ENCODE measurements at regions not wholly inside any gene's neighbourhood (a gene's known extent, or its start where the extent isn't known, plus 50 kb on each side); places are given as distances from the start of the nearest gene placed in this dataset.

GRCh38 chr20:60732322-60732721, 519.7 kb upstream of the CDH4 start:
- no peak for TF ChIP-seq CTCF (IDR thresholded peaks at IDR 0.05; ENCODE audit: low read length)
- no peak for TF ChIP-seq EZH2phosphoT487 (IDR thresholded peaks at IDR 0.05; ENCODE audit: low read length)
